ENCODE measurements at regions not wholly inside any gene's neighbourhood (a gene's known extent, or its start where the extent isn't known, plus 50 kb on each side); places are given as distances from the start of the nearest gene placed in this dataset.

GRCh38 chr22:47419239-47419638 lies 656.8 kb downstream of the TBC1D22A start:
- H2BK5ac ChIP-seq (ENCODE audit: low read depth, low read length, poor library complexity, severe bottlenecking): no peak overlapping the region
- no peak overlapping the region for H4K91ac ChIP-seq (ENCODE audit: insufficient read depth, low read depth, low read length)
- BruUV-seq (replicated peaks): no TSS peak
- H3K23ac ChIP-seq (ENCODE audit: low read depth, low read length): no peak overlapping the region
- H3K9me1 ChIP-seq (ENCODE audit: insufficient read depth, low read length): no peaks in the 10 kb centered on the region
- no peaks in the 10 kb centered on the region for H3K36me3 ChIP-seq (ENCODE audit: control insufficient read depth, insufficient read depth, low read length)
- H2BK120ac ChIP-seq (ENCODE audit: low read depth, low read length): no peak overlapping the region
- H3K4me3 ChIP-seq (ENCODE audit: insufficient read depth, low read depth, low read length): no peak overlapping the region
- H3K4ac ChIP-seq (ENCODE audit: low read depth, low read length): no peak overlapping the region
- intact Hi-C loops (cut with micrococcal nuclease) (no loop called here), dilution Hi-C loops (cut with HindIII; ENCODE audit: low sequenced_read_pairs, unreplicated experiment) (no loop called here), in situ Hi-C loops (cut with MboI; ENCODE audit: low sequenced_read_pairs) (no loop called here)
- H3K27me3 ChIP-seq (ENCODE audit: control insufficient read depth, insufficient read depth, low read length): no peaks in the 10 kb centered on the region
- H3K9ac ChIP-seq (ENCODE audit: low read depth, low read length): no peak overlapping the region
- no peak overlapping the region for H3K14ac ChIP-seq (replicated peaks; ENCODE audit: low read depth, low read length)
- H3K4me1 ChIP-seq (ENCODE audit: control insufficient read depth, insufficient read depth, low read length): no peaks in the 10 kb centered on the region
- DNase-seq: no peak
- no peak overlapping the region for H4K8ac ChIP-seq (ENCODE audit: low read depth in 2 of 2, low read length in 2 of 2)
- H4K20me1 ChIP-seq (ENCODE audit: insufficient read depth, low read length): no peaks in the 10 kb centered on the region
- H2AK5ac ChIP-seq (ENCODE audit: low read depth, low read length): no peak overlapping the region
- H2BK15ac ChIP-seq (ENCODE audit: low read depth, low read length): no peak overlapping the region
- no peak for ATAC-seq (ENCODE audit: low read depth)
- no peak overlapping the region for H2AFZ ChIP-seq (replicated peaks; ENCODE audit: low read length, poor library complexity)
- TF ChIP-seq, protein P1, sequence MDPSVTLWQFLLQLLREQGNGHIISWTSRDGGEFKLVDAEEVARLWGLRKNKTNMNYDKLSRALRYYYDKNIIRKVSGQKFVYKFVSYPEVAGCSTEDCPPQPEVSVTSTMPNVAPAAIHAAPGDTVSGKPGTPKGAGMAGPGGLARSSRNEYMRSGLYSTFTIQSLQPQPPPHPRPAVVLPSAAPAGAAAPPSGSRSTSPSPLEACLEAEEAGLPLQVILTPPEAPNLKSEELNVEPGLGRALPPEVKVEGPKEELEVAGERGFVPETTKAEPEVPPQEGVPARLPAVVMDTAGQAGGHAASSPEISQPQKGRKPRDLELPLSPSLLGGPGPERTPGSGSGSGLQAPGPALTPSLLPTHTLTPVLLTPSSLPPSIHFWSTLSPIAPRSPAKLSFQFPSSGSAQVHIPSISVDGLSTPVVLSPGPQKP (IDR thresholded peaks at IDR 0.05; ENCODE audit: borderline replicate concordance, low read depth, low read length): no peak
- TF ChIP-seq CEBPB (IDR thresholded peaks at IDR 0.05; ENCODE audit: low read depth, low read length) (no peak), MAZ (IDR thresholded peaks at IDR 0.05; ENCODE audit: borderline replicate concordance, low read depth, low read length) (no peak), MAFK (IDR thresholded peaks at IDR 0.05; ENCODE audit: low read depth, low read length) (no peak), BHLHE40 (IDR thresholded peaks at IDR 0.05; ENCODE audit: low read depth, low read length) (no peak), NFE2L2 (IDR thresholded peaks at IDR 0.05; ENCODE audit: low read depth, low read length) (no peak), POLR2A (IDR thresholded peaks at IDR 0.05; ENCODE audit: low read depth, low read length) (no peak), FOS (IDR thresholded peaks at IDR 0.05; ENCODE audit: low read depth, low read length) (no peak), RCOR1 (IDR thresholded peaks at IDR 0.05; ENCODE audit: insufficient replicate concordance, low read length) (no peak), CHD1 (IDR thresholded peaks at IDR 0.05; ENCODE audit: low read depth, low read length) (no peak), CTCF (conservative IDR thresholded peaks at IDR 0.05; ENCODE audit: low read depth, low read length) (no peak), RFX5 (IDR thresholded peaks at IDR 0.05; ENCODE audit: low read depth, low read length) (no peak), MXI1 (IDR thresholded peaks at IDR 0.05; ENCODE audit: borderline replicate concordance, low read depth, low read length) (no peak), SMC3 (IDR thresholded peaks at IDR 0.05; ENCODE audit: low read depth, low read length) (no peak), RAD21 (IDR thresholded peaks at IDR 0.05; ENCODE audit: low read length) (no peak)
- TF ChIP-seq, protein P2, sequence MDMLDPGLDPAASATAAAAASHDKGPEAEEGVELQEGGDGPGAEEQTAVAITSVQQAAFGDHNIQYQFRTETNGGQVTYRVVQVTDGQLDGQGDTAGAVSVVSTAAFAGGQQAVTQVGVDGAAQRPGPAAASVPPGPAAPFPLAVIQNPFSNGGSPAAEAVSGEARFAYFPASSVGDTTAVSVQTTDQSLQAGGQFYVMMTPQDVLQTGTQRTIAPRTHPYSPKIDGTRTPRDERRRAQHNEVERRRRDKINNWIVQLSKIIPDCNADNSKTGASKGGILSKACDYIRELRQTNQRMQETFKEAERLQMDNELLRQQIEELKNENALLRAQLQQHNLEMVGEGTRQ (IDR thresholded peaks at IDR 0.05; ENCODE audit: low read depth, low read length): no peak
- no peak overlapping the region for H3K4me2 ChIP-seq (ENCODE audit: low read depth, low read length)
- no peak overlapping the region for H4K5ac ChIP-seq (ENCODE audit: low read depth, low read length)
- H3K79me1 ChIP-seq (ENCODE audit: low read depth in 1 of 2, low read length in 2 of 2): no peaks in the 10 kb centered on the region
- ChIA-PET POLR2A (ENCODE audit: unreplicated experiment) (no interaction called here), CTCF (no interaction called here)
- H3K56ac ChIP-seq (ENCODE audit: extremely low read depth, insufficient read depth, low read length): no peak overlapping the region
- peaks cover 20% of the 10 kb centered on the region for H3K9me3 ChIP-seq (ENCODE audit: control insufficient read depth, insufficient read depth, low read length)
- no peak overlapping the region for H2AK9ac ChIP-seq (replicated peaks; ENCODE audit: low read depth, low read length, poor library complexity)
- no CpG with 5 or more reads among the region's 4 CpGs for WGBS, 2 experiments (ENCODE audit: extremely low coverage in 2 of 2, insufficient read length in 1 of 2)
- H3K18ac ChIP-seq (ENCODE audit: low read depth, low read length): no peak overlapping the region
- no peak overlapping the region for H3K27ac ChIP-seq (ENCODE audit: insufficient read depth, low read length)
- no peak overlapping the region for H2BK20ac ChIP-seq (ENCODE audit: low read depth, low read length)

Measured in IMR-90 (cell line).